Aorta (tissue), 5 donors: ENCODE measurements at regions not wholly inside any gene's neighbourhood (a gene's known extent, or its start where the extent isn't known, plus 50 kb on each side); places are given as distances from the start of the nearest gene placed in this dataset.
"Not testable (repeated sequence)": the region's sequence is repeated elsewhere in the genome, so short reads cannot be mapped to it uniquely, and the experiment has no call there.

Source experiments
- ATAC-seq: fragments of 200-7000 bp; cut with Tn5 transposase; one replicate; pipeline ENCODE4 v1.9.1; 2022; ENCODE audit warnings: moderate library complexity; ENCODE audit not compliant: low FRiP score
- DNase-seq, 2 donors: peaks; one replicate each; pipeline ENCODE4 v3.0.0-alpha.2; 2020
- H3K27ac ChIP-seq, 2 donors: one replicate each; pipeline ENCODE4 v1.5.1; 2013; ENCODE audit warnings: low read length in 2 of 2, mild to moderate bottlenecking in 2 of 2, moderate library complexity in 2 of 2, control low read depth in 1 of 2, inconsistent platforms in 1 of 2, low read depth in 1 of 2
- H3K27me3 ChIP-seq, 2 donors: one replicate each; pipeline ENCODE4 v1.6.1; 2013; ENCODE audit warnings: control low read depth in 1 of 2, low read length in 1 of 2, mild to moderate bottlenecking in 1 of 2, moderate library complexity in 1 of 2; ENCODE audit not compliant: insufficient read depth in 2 of 2, control insufficient read depth in 1 of 2
- H3K36me3 ChIP-seq, 2 donors: one replicate each; pipeline ENCODE4 v1.6.1; 2013; ENCODE audit warnings: control low read depth in 1 of 2, low read length in 1 of 2, mild to moderate bottlenecking in 1 of 2; ENCODE audit not compliant: insufficient read depth in 2 of 2, control insufficient read depth in 1 of 2
- H3K4me1 ChIP-seq, 2 donors: one replicate each; pipeline ENCODE4 v1.6.1; 2013; ENCODE audit warnings: low read length in 2 of 2, control low read depth in 1 of 2, mild to moderate bottlenecking in 1 of 2, moderate library complexity in 1 of 2; ENCODE audit not compliant: insufficient read depth in 2 of 2, control insufficient read depth in 1 of 2
- H3K4me3 ChIP-seq, 2 donors: one replicate each; pipeline ENCODE4 v1.5.1; 2013; ENCODE audit warnings: low read length in 2 of 2, control low read depth in 1 of 2, mild to moderate bottlenecking in 1 of 2
- H3K9me3 ChIP-seq: one replicate; pipeline ENCODE4 v1.6.1; 2013; ENCODE audit warnings: mild to moderate bottlenecking, low read length; ENCODE audit not compliant: control insufficient read depth
- WGBS, 2 donors: extraction: QIAGEN DNeasy Blood & Tissue Kit; methylation state at CpG; one replicate each; pipeline ENCODE4 v1.1.7; 2013; 5-methylcytosine and 5-hydroxymethylcytosine counted together
- intact Hi-C, 2 donors: fragments of 100-400 bp; cut with DNase I; formaldehyde crosslinking; loops; one replicate each; pipeline versions ENCODE4 v1.14.2 to v1.15.0; 2022
- donor health status: healthy with polysubstance abuse.
- donor health status: Bipolar disorder and iron deficiency.
- donor health status: DM: no; HTN: no; CAD: no.
- donor health status: DM: no; HTN: no; CAD: no.
- donor health status: DM: yes; HTN: yes; CAD: no.

DNA sequence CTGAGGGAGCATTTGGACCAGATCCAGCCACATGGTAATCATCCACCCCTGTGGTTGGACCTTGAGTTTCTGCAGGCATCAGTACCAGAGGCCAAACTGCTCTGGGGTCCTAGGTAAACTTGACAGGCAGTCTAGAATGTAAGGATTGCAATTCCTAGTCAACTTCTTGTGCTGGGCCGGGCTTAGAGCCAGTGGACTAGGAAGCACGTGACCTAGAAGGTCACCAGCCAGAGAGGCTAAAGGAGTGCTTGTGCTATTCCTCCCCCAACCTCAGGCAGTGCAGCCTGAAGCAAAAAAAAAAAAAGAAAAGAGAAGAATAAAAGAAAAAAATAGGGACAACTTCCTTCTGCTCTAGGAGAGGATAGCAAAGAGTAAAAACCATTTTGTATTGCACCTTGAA is 406.2 kb upstream of the FTMT start:
- H3K4me1 ChIP-seq: no peaks in the 10 kb centered on the region
- 72 to 79% methylated on average over 2 of the region's 2 CpGs for WGBS, 2 donors
- no peak overlapping the region for H3K27ac ChIP-seq
- no peaks in the 10 kb centered on the region for H3K27me3 ChIP-seq
- intact Hi-C loops: no loop called here
- H3K36me3 ChIP-seq: no peaks in the 10 kb centered on the region
- no peak for ATAC-seq
- DNase-seq: no peak
- H3K9me3 ChIP-seq: no peaks in the 10 kb centered on the region
- no peak overlapping the region for H3K4me3 ChIP-seq

DNA sequence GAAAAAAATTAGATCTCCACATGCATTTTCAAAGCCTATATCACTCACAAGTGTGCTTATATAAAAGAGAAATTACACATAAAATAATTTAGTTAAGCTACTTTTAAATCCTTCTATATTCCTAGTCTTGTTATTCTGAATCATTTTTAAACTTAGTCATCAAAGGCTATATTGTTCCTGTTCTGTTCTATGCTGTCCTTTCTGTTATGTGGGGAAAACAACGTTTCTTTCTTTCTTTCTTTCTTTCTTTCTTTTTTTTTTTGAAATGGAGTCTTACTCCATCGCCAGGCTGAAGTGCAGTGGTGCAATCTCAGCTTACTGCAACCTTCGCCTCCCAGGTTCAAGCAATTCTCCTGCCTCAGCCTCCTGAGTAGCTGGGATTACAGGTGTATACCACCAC is 389.2 kb upstream of the FTMT start:
- no peak for DNase-seq
- Histone ChIP-seq H3K9me3 (no peaks in the 10 kb centered on the region), H3K36me3 (no peaks in the 10 kb centered on the region), H3K4me1 (no peaks in the 10 kb centered on the region), H3K4me3 (no peak overlapping the region), H3K27ac (no peak overlapping the region), H3K27me3 (no peaks in the 10 kb centered on the region)
- WGBS, 2 donors: 79 to 80% methylated on average over 3 of the region's 3 CpGs
- intact Hi-C loops: no loop called here
- ATAC-seq: no peak

DNA sequence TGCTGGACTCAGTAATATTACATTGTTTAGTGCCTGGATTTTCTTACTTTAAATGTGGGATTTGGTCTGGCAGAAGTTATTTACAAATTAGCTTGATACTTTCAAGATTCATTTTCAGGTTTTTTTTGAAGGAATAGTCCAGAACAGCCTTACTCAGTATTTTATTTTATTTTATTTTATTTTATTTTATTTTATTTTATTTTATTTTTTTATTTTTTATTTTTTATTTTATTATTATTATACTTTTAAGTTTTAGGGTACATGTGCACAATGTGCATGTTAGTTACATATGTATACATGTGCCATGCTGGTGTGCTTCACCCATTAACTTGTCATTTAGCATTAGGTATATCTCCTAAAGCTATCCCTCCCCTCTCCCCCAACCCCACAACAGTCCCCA is 380.5 kb upstream of the FTMT start:
- H3K4me3 ChIP-seq, H3K4me1 ChIP-seq, H3K27ac ChIP-seq, DNase-seq, intact Hi-C loops, H3K27me3 ChIP-seq, ATAC-seq, H3K36me3 ChIP-seq, H3K9me3 ChIP-seq: not testable (repeated sequence)

DNA sequence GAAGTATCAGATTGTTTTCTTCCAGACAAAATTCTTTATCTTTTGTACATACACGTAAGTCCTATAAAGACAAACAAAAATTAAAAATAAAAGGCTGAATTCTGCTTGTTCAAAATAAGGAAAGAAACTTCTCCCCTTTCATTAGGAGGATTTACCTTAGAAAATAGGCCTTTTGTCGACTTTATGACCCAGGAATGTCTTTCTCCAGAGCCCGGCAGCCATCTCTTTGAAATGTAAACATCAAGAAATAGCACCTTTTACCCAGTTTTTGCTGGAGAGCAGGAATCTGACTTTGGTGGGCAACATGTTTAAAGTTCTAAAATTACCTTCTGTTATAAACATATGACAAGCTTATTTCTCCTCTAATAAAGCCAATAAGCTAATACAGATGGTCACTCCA is 373.0 kb upstream of the FTMT start:
- Histone ChIP-seq H3K36me3 (no peaks in the 10 kb centered on the region), H3K27me3 (no peaks in the 10 kb centered on the region), H3K9me3 (no peaks in the 10 kb centered on the region), H3K4me1 (no peaks in the 10 kb centered on the region), H3K27ac (no peak overlapping the region), H3K4me3 (no peak overlapping the region)
- ATAC-seq (no peak), DNase-seq (no peak)
- intact Hi-C loops: no loop called here
- 74 to 81% methylated on average over 3 of the region's 3 CpGs for WGBS, 2 donors

DNA sequence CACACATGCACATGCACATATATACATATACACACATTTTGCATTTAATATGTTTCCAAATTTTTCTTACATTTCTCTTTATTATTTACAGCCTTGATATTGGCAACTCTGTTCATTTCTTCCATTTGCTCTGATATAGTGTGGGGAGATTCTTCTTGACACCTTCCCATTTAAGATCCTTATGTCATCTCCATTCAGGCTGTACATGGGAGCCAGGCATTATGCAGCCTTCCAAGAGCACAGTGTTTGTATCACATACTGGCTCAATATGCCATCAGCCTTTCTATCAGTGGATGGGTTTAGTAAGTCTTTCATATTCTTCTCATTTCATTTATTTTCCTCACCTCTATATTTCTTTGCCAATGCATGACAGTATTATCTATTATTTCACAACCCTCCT is 372.3 kb upstream of the FTMT start:
- Histone ChIP-seq H3K36me3 (no peaks in the 10 kb centered on the region), H3K27ac (no peak overlapping the region), H3K27me3 (no peaks in the 10 kb centered on the region), H3K4me3 (no peak overlapping the region), H3K9me3 (no peaks in the 10 kb centered on the region), H3K4me1 (no peaks in the 10 kb centered on the region)
- ATAC-seq (no peak), DNase-seq (no peak)
- intact Hi-C loops: no loop called here

DNA sequence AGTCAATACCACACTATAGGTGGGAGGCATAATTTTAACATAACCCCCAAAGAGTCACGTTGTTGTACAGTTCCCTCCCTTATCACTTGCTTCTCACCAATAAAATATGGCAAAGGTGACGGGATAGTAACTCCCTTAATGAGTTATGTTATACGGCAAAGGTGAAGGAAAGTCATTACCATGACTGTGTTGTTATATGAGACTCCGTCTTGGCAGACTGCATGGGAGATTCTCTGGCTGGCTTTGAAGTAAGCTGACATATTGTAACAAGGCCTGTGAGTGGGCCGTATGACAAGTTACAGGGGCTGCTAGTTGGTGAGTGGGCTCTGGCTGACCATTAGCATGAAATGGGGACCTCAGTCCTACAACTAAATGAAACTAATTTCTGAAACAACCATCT is 366.4 kb upstream of the FTMT start:
- no peaks in the 10 kb centered on the region for H3K9me3 ChIP-seq
- no peak overlapping the region for H3K27ac ChIP-seq
- no peaks in the 10 kb centered on the region for H3K36me3 ChIP-seq
- ATAC-seq (no peak), DNase-seq (no peak)
- WGBS, 2 donors: 76 to 85% methylated on average over 5 of the region's 5 CpGs
- H3K27me3 ChIP-seq: no peaks in the 10 kb centered on the region
- H3K4me3 ChIP-seq: no peak overlapping the region
- intact Hi-C loops: no loop called here
- no peaks in the 10 kb centered on the region for H3K4me1 ChIP-seq

DNA sequence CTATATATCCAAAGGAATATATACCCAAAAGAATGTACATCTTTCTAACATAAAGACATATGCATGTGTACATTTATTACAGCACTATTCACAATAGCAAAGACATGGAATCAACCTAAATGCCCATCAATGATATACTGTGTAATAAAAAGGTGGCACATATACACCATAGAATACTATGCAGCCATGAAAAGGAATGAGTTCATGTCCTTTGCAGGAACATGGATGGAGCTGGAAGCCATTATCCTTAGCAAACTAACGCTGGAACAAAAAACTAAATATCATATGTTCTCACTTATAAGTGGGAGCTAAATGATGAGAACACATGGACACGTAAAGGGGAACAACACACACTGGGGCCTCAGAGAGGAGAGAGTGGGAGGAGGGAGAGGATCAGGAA is 365.7 kb upstream of the FTMT start:
- H3K36me3 ChIP-seq, intact Hi-C loops, H3K9me3 ChIP-seq, H3K4me3 ChIP-seq, H3K4me1 ChIP-seq, DNase-seq, ATAC-seq, H3K27me3 ChIP-seq, H3K27ac ChIP-seq: not testable (repeated sequence)
- WGBS, 2 donors: 97% methylated on average over 2 of the region's 2 CpGs

DNA sequence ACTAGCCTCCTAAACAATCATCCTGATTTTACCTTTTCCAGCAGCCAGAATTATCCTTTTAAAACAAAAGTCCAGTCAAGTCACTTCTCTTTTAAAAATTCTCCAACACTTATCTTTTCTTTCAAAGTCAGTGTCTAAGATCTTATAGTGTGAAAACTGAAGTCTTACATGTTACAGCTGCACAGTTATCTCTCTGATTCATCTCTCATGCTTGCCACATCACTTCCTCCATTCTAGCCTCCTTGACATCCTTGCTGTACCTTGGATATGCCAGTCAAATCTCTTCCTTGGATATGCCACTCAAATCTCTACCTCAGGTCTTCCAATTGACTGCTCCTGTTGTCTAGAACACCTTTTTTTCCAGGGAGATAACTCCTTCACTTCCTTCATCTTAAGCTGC is 361.7 kb upstream of the FTMT start:
- no peaks in the 10 kb centered on the region for H3K36me3 ChIP-seq
- no peaks in the 10 kb centered on the region for H3K4me1 ChIP-seq
- ATAC-seq (no peak), DNase-seq (no peak)
- no peak overlapping the region for H3K27ac ChIP-seq
- H3K27me3 ChIP-seq: no peaks in the 10 kb centered on the region
- H3K4me3 ChIP-seq: no peak overlapping the region
- no peaks in the 10 kb centered on the region for H3K9me3 ChIP-seq
- intact Hi-C loops: no loop called here

DNA sequence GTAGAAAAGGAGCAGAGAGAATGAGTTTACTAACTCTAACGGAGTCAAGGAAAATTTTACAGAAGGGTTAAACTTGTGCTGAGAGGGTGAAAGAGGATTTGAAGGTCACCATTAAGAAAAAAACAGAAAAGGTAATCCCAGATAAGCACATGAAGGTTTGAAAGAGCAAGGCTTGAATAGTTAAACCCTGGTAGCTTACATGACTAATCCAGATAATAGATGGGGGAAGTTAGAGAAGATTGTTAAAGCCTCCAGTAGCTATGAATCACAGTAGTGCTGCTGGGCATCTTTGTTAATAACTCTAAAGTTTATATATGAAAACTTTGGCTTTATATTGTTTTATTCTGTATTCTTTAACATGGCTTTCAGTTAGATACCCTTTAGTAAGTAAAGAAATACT is 354.5 kb upstream of the FTMT start:
- H3K4me1 ChIP-seq: no peaks in the 10 kb centered on the region
- no peak for ATAC-seq
- H3K4me3 ChIP-seq: no peak overlapping the region
- WGBS, 2 donors: 61 to 73% methylated on average over 1 of the region's 1 CpG
- H3K27ac ChIP-seq: no peak overlapping the region
- no peaks in the 10 kb centered on the region for H3K27me3 ChIP-seq
- intact Hi-C loops: no loop called here
- no peak for DNase-seq
- H3K36me3 ChIP-seq: no peaks in the 10 kb centered on the region
- no peaks in the 10 kb centered on the region for H3K9me3 ChIP-seq

DNA sequence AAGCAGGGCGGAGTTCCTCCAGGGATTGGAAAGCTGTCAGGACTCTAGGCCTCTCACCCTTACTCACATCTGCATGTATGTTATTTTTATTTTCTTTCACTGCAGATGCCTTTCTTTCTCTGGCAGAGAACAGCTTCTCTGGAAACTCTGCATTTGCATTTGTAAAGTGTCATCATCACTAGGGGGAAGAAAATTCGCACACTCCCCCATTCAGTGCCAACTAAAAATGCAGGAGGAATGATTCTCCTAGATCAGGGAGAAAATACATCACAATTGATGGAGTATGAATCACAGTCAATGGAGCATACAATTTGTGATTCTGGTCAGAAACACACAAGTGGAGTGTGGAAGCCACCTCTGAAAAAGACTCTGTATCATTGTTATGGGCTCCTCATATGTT is 351.4 kb upstream of the FTMT start:
- no peaks in the 10 kb centered on the region for H3K4me1 ChIP-seq

More for the DNA sequence above, 351.4 kb upstream of the FTMT start:
- no peak for DNase-seq
- ATAC-seq: no peak
- Histone ChIP-seq H3K27ac (no peak overlapping the region), H3K9me3 (no peaks in the 10 kb centered on the region), H3K4me3 (no peak overlapping the region), H3K27me3 (no peaks in the 10 kb centered on the region), H3K36me3 (no peaks in the 10 kb centered on the region)
- intact Hi-C loops: no loop called here
- 75 to 84% methylated on average over 2 of the region's 2 CpGs for WGBS, 2 donors
